K562 (cell line): ENCODE measurements at regions not wholly inside any gene's neighbourhood (a gene's known extent, or its start where the extent isn't known, plus 50 kb on each side); places are given as distances from the start of the nearest gene placed in this dataset.

Source experiments
- CHD1 ChIP-seq: fragments of 200-600 bp; sonication (generic); IDR thresholded peaks from one replicate; pipeline ENCODE4 v1.6.1; 2012; ENCODE audit warnings: mild to moderate bottlenecking, moderate library complexity, low read length, inconsistent platforms
- CTCF ChIP-seq, 3 experiments: IDR thresholded peaks in 2 of 3; conservative IDR thresholded peaks in 1 of 3; 2 replicates each; pipeline ENCODE4 v1.5.1; 2011 to 2012; ENCODE audit warnings: low read length in 3 of 3, mild to moderate bottlenecking in 3 of 3, control low read depth in 2 of 3, improper control_type of control experiment in 1 of 3, inconsistent platforms in 1 of 3, low read depth in 1 of 3, mixed read lengths in 1 of 3, moderate library complexity in 1 of 3; ENCODE audit not compliant: insufficient read depth in 2 of 3
- PCBP1 ChIP-seq: fragments of 200-400 bp; formaldehyde crosslinking; IDR thresholded peaks from 2 replicates; pipeline ENCODE4 v1.6.1; 2018; ENCODE audit warnings: mild to moderate bottlenecking, low read depth, low read length; ENCODE audit not compliant: poor library complexity, severe bottlenecking

GRCh38 chr6:62980093-62980492 lies 231.2 kb upstream of the FKBP1C start:
- no peak for TF ChIP-seq CHD1
- TF ChIP-seq CTCF (IDR thresholded peaks at IDR 0.05 in 2 of 3, conservative IDR thresholded peaks at IDR 0.05 in 1 of 3; ENCODE audit: insufficient read depth in 2 of 3, low read depth in 1 of 3, low read length in 3 of 3) = no peak
- no peak for TF ChIP-seq PCBP1
